ENCODE measurements at regions not wholly inside any gene's neighbourhood (a gene's known extent, or its start where the extent isn't known, plus 50 kb on each side); places are given as distances from the start of the nearest gene placed in this dataset.

- Histone ChIP-seq H3K27ac (no peak overlapping the region), H3K4me1 (no peaks in the 10 kb centered on the region), H3K27me3 (no peaks in the 10 kb centered on the region), H3K9me3 (no peaks in the 10 kb centered on the region), H3K36me3 (no peaks in the 10 kb centered on the region), H3K4me3 (no peak overlapping the region)
- intact Hi-C loops (cut with DNase I; ENCODE audit: low total_unique reads): no loop called here
- DNase-seq: no peak
- no peak for TF ChIP-seq CTCF (IDR thresholded peaks at IDR 0.05)
Measured at GRCh38 chrX:144494074-144494473, 610.2 kb downstream of the UBE2NL start.

GRCh38 chrX:144531877-144532276, 648.0 kb downstream of the UBE2NL start:
- Histone ChIP-seq H3K9me3 (no peaks in the 10 kb centered on the region), H3K27me3 (no peaks in the 10 kb centered on the region), H3K4me3 (no peak overlapping the region), H3K4me1 (no peaks in the 10 kb centered on the region), H3K27ac (no peak overlapping the region), H3K36me3 (no peaks in the 10 kb centered on the region)
- TF ChIP-seq CTCF (IDR thresholded peaks at IDR 0.05): no peak
- intact Hi-C loops (cut with DNase I; ENCODE audit: low total_unique reads): no loop called here
- no peak for DNase-seq

GRCh38 chrX:144566592-144566991, 680.7 kb upstream of the SPANXN1 start:
- Histone ChIP-seq H3K36me3 (no peaks in the 10 kb centered on the region), H3K9me3 (no peaks in the 10 kb centered on the region), H3K4me1 (no peaks in the 10 kb centered on the region), H3K27me3 (no peaks in the 10 kb centered on the region), H3K4me3 (no peak overlapping the region), H3K27ac (no peak overlapping the region)
- DNase-seq: no peak
- no peak for TF ChIP-seq CTCF (IDR thresholded peaks at IDR 0.05)
- intact Hi-C loops (cut with DNase I; ENCODE audit: low total_unique reads): no loop called here

- intact Hi-C loops (cut with DNase I; ENCODE audit: low total_unique reads): no loop called here
- no peak for TF ChIP-seq CTCF (IDR thresholded peaks at IDR 0.05)
Measured at GRCh38 chrX:144586756-144587155, 660.5 kb upstream of the SPANXN1 start.

GRCh38 chrX:144592036-144592435, 655.3 kb upstream of the SPANXN1 start:
- no peak for TF ChIP-seq CTCF (IDR thresholded peaks at IDR 0.05)
- no peaks in the 10 kb centered on the region for H3K9me3 ChIP-seq
- no peaks in the 10 kb centered on the region for H3K4me1 ChIP-seq
- no peak overlapping the region for H3K27ac ChIP-seq
- no peaks in the 10 kb centered on the region for H3K27me3 ChIP-seq
- DNase-seq: no peak
- intact Hi-C loops (cut with DNase I; ENCODE audit: low total_unique reads): no loop called here
- H3K36me3 ChIP-seq: no peaks in the 10 kb centered on the region
- no peak overlapping the region for H3K4me3 ChIP-seq

More at GRCh38 chrX:144586756-144587155, 660.5 kb upstream of the SPANXN1 start:
- no peak overlapping the region for H3K27ac ChIP-seq
- H3K4me1 ChIP-seq: no peaks in the 10 kb centered on the region
- H3K36me3 ChIP-seq: no peaks in the 10 kb centered on the region
- H3K4me3 ChIP-seq: no peak overlapping the region
- no peak for DNase-seq
- no peaks in the 10 kb centered on the region for H3K27me3 ChIP-seq
- H3K9me3 ChIP-seq: no peaks in the 10 kb centered on the region

- no peak for DNase-seq
- Histone ChIP-seq H3K27me3 (no peaks in the 10 kb centered on the region), H3K27ac (no peak overlapping the region), H3K36me3 (no peaks in the 10 kb centered on the region), H3K4me3 (no peak overlapping the region), H3K4me1 (no peaks in the 10 kb centered on the region), H3K9me3 (no peaks in the 10 kb centered on the region)
- no peak for TF ChIP-seq CTCF (IDR thresholded peaks at IDR 0.05)
- intact Hi-C loops (cut with DNase I; ENCODE audit: low total_unique reads): no loop called here
Measured at GRCh38 chrX:144601010-144601409, 646.3 kb upstream of the SPANXN1 start.

Measured in tibial artery (tissue), 4 donors.